ENCODE measurements at regions not wholly inside any gene's neighbourhood (a gene's known extent, or its start where the extent isn't known, plus 50 kb on each side); places are given as distances from the start of the nearest gene placed in this dataset.

DNA sequence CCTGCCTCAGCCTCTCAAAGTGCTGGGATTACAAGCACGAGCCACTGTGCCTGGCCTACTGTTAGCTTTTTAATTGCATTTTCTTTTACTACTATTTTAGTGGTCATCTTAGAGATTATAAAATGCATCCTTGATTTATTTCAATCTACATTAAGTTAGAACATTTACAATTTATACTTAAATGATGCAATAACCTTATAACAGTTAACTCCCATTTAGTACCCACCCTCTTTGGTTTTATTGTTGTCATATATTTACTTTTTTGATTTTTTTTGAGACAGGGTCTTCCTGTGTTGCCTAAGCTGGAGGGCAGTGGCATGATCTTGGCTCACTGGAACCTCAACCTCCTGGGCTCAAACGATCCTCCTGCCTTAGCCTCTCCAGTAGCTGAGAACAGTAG, 77.3 kb downstream of the PPCDC start:
- DNase-seq (ENCODE audit: low spot score), result no peak

DNA sequence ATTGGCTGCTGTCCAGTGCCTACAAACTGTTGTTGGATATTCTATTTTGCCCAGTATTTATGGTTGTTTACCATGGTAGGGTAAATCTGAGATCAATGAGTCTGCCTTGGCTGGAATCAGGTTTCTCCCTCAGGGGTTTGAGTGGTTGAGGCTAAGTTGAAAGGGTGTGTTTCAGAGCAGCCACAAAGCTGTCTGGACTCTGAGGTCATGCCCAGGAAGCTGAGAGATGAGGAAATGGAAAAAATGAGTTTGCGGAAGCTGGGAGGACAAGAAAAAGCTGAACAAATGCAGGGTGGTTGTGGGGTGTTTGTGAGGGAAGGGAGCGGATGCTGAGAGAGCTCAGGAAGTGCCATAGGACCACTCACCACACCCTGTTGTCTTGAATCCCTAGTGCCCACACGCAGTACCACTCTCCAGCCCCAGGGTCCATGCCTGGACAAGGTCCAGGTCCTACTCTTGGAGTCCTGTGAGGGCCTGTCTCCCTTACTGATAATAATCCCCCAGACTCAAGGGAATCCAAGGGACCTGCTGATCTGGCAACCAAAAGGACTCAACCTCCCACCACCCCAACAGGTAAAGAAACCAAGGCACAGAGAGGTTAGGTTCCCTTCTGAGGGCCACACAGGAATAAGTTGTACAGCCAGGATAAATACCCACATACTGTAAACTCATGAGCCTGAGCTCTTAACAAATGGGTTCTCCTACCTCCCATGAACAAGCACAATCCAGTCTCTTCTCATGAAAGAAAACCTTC, 81.6 kb downstream of the PPCDC start:
- DNase-seq (ENCODE audit: low spot score), result peak; percentile 70
- in situ Hi-C loops (cut with MboI; ENCODE audit: low pct_unique_long_range_greater_than_20kb, low sequenced_read_pairs, unreplicated experiment), result no loop called here
- TF ChIP-seq, protein P1, sequence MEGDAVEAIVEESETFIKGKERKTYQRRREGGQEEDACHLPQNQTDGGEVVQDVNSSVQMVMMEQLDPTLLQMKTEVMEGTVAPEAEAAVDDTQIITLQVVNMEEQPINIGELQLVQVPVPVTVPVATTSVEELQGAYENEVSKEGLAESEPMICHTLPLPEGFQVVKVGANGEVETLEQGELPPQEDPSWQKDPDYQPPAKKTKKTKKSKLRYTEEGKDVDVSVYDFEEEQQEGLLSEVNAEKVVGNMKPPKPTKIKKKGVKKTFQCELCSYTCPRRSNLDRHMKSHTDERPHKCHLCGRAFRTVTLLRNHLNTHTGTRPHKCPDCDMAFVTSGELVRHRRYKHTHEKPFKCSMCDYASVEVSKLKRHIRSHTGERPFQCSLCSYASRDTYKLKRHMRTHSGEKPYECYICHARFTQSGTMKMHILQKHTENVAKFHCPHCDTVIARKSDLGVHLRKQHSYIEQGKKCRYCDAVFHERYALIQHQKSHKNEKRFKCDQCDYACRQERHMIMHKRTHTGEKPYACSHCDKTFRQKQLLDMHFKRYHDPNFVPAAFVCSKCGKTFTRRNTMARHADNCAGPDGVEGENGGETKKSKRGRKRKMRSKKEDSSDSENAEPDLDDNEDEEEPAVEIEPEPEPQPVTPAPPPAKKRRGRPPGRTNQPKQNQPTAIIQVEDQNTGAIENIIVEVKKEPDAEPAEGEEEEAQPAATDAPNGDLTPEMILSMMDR (IDR thresholded peaks at IDR 0.05; ENCODE audit: extremely low read depth, insufficient read depth, missing control alignments), result no peak

More for the DNA sequence above, 77.3 kb downstream of the PPCDC start:
- TF ChIP-seq, protein P1 (IDR thresholded peaks at IDR 0.05; ENCODE audit: extremely low read depth, insufficient read depth, missing control alignments), result no peak
- in situ Hi-C loops (cut with MboI; ENCODE audit: low pct_unique_long_range_greater_than_20kb, low sequenced_read_pairs, unreplicated experiment), result no loop called here

DNA sequence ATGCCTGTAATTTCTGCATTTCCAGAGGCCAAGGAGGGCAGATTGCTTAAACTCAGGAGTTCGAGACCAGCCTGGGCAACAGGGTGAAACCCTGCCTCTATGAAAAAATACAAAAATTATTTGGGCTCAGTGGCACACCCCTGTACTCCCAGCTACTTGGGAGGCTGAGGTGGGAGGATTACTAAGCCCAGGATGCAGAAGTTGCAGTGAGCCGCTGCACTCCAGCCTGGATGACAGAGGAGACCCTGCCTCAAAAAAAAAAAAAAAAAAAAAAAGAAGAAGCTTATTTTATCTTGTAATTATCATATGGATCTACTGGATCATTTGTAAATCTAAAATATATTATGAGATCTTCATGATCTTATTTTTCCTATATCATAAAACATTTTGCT, 84.1 kb downstream of the PPCDC start:
- no peak for DNase-seq (ENCODE audit: low spot score)
- in situ Hi-C loops (cut with MboI; ENCODE audit: low pct_unique_long_range_greater_than_20kb, low sequenced_read_pairs, unreplicated experiment), result no loop called here
- TF ChIP-seq, protein P1 (IDR thresholded peaks at IDR 0.05; ENCODE audit: extremely low read depth, insufficient read depth, missing control alignments), result no peak

DNA sequence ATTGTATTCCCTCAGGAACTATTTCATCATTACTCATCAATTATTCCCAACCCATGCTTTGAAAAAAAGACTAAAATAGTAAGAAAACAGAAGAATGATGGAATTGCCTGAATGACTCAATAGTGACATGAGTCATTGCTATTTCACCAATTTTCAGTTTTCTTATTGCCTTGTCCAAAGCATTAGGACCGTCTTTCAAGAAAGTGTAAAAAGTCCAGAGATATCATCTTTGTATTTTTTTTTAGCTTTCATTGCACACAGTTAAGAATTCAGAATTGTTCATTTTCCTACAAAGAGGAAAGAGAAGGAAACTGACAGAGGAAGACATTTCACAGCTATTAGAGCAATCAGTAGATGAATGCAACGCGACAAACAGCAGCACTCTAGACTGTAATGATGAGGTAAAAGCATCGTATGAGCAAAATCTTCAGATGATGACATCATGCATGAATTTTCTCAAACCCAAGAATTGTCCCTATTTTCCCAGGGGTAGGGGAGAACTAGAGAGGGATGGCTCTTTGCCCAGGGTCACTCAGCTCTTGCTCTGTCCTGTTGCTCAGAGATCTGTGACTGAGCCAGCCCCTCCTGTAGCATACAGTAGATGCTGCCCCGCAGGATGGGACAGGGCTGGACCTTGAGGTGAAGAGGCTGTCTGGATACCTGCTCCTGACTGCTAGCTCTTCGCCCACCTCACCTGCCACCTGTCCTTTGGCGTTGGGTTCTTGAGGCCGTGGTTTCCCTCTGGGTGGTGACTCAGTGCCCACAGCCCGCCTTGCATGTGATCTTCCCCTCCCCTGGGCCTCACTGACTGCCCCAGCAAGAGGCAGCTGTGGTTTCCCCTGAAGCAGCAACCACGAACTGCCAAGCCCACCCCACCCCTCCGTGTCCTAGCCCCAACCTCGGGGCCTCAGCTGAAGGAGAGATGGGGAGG, 84.8 kb downstream of the PPCDC start:
- TF ChIP-seq, protein P1 (IDR thresholded peaks at IDR 0.05; ENCODE audit: extremely low read depth, insufficient read depth, missing control alignments), result no peak
- peak; percentile 60 for DNase-seq (ENCODE audit: low spot score)

DNA sequence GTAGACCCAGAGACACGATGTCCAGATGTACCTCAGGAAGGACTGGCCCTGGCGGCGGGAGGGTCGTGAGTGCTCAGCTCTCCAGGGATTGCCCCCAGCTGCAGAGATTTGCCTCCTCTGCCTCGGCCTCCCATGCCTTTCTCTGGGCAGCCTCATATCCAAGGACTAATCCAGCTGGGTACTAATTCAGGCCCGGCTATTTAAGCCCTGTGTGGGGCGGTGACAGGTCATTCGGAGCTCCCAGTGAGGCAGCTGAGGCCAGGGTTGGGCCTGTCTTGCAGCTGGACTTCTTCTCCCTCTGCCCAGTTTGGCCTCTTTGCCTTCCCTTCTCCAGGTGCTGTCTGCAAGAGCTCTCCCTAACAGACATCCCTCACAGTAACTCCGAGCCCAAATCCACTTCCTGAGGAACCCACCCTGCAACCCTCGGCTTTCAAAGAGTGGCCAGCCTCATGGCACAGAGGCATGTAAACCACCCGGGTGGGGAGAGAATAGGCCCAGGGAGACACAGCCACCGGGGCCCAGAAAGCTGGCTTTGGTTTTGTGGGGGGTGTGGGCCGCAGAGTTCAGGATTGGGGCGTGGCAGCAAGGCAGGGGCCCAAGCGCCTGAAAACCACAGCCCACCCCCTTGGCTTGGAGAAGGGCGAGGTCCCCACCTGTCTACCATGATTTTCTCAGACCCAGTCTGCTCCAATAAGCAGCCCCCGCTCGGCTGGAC, 85.8 kb downstream of the PPCDC start:
- in situ Hi-C loops (cut with MboI; ENCODE audit: low pct_unique_long_range_greater_than_20kb, low sequenced_read_pairs, unreplicated experiment), result no loop called here
- no peak for DNase-seq (ENCODE audit: low spot score)
- TF ChIP-seq, protein P1 (IDR thresholded peaks at IDR 0.05; ENCODE audit: extremely low read depth, insufficient read depth, missing control alignments), result no peak

More for the DNA sequence above, 84.8 kb downstream of the PPCDC start:
- in situ Hi-C loops (cut with MboI; ENCODE audit: low pct_unique_long_range_greater_than_20kb, low sequenced_read_pairs, unreplicated experiment), result no loop called here

DNA sequence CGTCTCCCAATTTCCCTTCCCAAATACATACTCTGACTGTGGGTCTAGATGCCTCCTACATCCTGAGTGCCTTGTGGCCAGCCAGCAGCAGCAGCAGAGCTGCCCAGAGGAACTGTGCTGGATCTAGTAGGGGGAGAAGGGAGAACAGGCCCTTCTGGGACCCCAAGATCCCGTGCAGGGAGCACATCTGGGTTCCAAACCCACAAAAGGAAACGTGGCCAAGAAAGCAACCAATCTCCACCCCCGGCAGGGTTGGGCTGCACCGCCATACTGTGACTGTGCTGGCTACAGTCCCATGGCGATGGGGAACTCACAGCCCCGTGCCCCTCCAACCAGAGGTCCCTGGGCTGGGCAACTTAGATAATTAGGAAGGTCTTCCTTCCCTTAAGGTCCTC, 86.3 kb downstream of the PPCDC start:
- DNase-seq (ENCODE audit: low spot score), result no peak
- TF ChIP-seq, protein P1 (IDR thresholded peaks at IDR 0.05; ENCODE audit: extremely low read depth, insufficient read depth, missing control alignments), result no peak
- in situ Hi-C loops (cut with MboI; ENCODE audit: low pct_unique_long_range_greater_than_20kb, low sequenced_read_pairs, unreplicated experiment), result no loop called here
